Endodermal cell (in vitro differentiated cells): ENCODE measurements at regions not wholly inside any gene's neighbourhood (a gene's known extent, or its start where the extent isn't known, plus 50 kb on each side); places are given as distances from the start of the nearest gene placed in this dataset.

Experiments
- DNase-seq: peaks from one replicate; pipeline ENCODE4 v3.0.0-alpha.2; 2017
- H3K27ac ChIP-seq: 2 replicates; pipeline ENCODE4 v1.5.1; 2013; ENCODE audit warnings: mild to moderate bottlenecking, low read depth, low read length, moderate library complexity
- H3K27me3 ChIP-seq: 2 replicates; pipeline ENCODE4 v1.6.1; 2013; ENCODE audit warnings: mild to moderate bottlenecking, low read length, moderate library complexity; ENCODE audit not compliant: insufficient read depth, control insufficient read depth, poor library complexity, severe bottlenecking
- H3K36me3 ChIP-seq: 2 replicates; pipeline ENCODE4 v1.7.0; 2013; ENCODE audit warnings: mild to moderate bottlenecking, low read length, moderate library complexity; ENCODE audit not compliant: control insufficient read depth, insufficient read depth
- H3K4me1 ChIP-seq: one replicate; pipeline ENCODE4 v1.7.0; 2013; ENCODE audit warnings: low read length; ENCODE audit not compliant: control insufficient read depth, insufficient read depth
- H3K4me3 ChIP-seq: 2 replicates; pipeline ENCODE4 v1.5.1; 2013; ENCODE audit warnings: mild to moderate bottlenecking, low read length, moderate library complexity
- H3K9ac ChIP-seq: 2 replicates; pipeline ENCODE4 v1.6.1; 2013; ENCODE audit warnings: mild to moderate bottlenecking, low read length, moderate library complexity; ENCODE audit not compliant: poor library complexity, severe bottlenecking; ENCODE audit errors: extremely low read depth
- H3K9me3 ChIP-seq: 2 replicates; pipeline ENCODE4 v1.6.1; 2013; ENCODE audit warnings: mild to moderate bottlenecking, low read length, moderate library complexity; ENCODE audit not compliant: control insufficient read depth
- H3K27ac Mint-ChIP-seq: 2 replicates; pipeline ENCODE4 v1.8.0; 2020; ENCODE audit warnings: mixed read lengths
- H3K27me3 Mint-ChIP-seq: 2 replicates; pipeline ENCODE4 v1.8.0; 2021; ENCODE audit warnings: mild to moderate bottlenecking, mixed read lengths; ENCODE audit not compliant: insufficient read depth
- H3K36me3 Mint-ChIP-seq: 2 replicates; pipeline ENCODE4 v1.8.0; 2020; ENCODE audit warnings: low read depth, mixed read lengths
- H3K4me1 Mint-ChIP-seq: 2 replicates; pipeline ENCODE4 v1.8.0; 2020; ENCODE audit warnings: mixed read lengths
- H3K4me3 Mint-ChIP-seq: 2 replicates; pipeline ENCODE4 v1.8.0; 2020; ENCODE audit warnings: mild to moderate bottlenecking, moderate library complexity, mixed read lengths
- H3K9me3 Mint-ChIP-seq: 2 replicates; pipeline ENCODE4 v1.8.0; 2020; ENCODE audit warnings: mild to moderate bottlenecking, mixed read lengths
- WGBS, 2 experiments: methylation state at CpG; one replicate each; pipeline versions ENCODE4 v1.1.5 to v1.1.7; 2013; ENCODE audit warnings: missing lambda C conversion rate in 2 of 2, mixed read lengths in 1 of 2; ENCODE audit not compliant: insufficient coverage in 1 of 2, insufficient read length in 1 of 2; 5-methylcytosine and 5-hydroxymethylcytosine counted together
- TF ChIP-seq, protein P1 (sequence below): fragments of 200-600 bp; sonication (generic); conservative IDR thresholded peaks from 2 replicates; pipeline ENCODE4 v1.5.0; 2021; ENCODE audit warnings: antibody characterized with exemption, mild to moderate bottlenecking

- Histone ChIP-seq H3K9ac (no peak overlapping the region), H3K4me3 (no peak overlapping the region), H3K9me3 (no peaks in the 10 kb centered on the region), H3K27me3 (peaks cover 7% of the 10 kb centered on the region), H3K4me1 (no peaks in the 10 kb centered on the region), H3K36me3 (no peaks in the 10 kb centered on the region), H3K27ac (no peak overlapping the region)
- DNase-seq = peak; percentile 32
- H3K36me3 Mint-ChIP-seq = no peaks in the 10 kb centered on the region
- H3K27ac Mint-ChIP-seq = no peak overlapping the region
- TF ChIP-seq, protein P1, sequence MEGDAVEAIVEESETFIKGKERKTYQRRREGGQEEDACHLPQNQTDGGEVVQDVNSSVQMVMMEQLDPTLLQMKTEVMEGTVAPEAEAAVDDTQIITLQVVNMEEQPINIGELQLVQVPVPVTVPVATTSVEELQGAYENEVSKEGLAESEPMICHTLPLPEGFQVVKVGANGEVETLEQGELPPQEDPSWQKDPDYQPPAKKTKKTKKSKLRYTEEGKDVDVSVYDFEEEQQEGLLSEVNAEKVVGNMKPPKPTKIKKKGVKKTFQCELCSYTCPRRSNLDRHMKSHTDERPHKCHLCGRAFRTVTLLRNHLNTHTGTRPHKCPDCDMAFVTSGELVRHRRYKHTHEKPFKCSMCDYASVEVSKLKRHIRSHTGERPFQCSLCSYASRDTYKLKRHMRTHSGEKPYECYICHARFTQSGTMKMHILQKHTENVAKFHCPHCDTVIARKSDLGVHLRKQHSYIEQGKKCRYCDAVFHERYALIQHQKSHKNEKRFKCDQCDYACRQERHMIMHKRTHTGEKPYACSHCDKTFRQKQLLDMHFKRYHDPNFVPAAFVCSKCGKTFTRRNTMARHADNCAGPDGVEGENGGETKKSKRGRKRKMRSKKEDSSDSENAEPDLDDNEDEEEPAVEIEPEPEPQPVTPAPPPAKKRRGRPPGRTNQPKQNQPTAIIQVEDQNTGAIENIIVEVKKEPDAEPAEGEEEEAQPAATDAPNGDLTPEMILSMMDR = no peak
- peaks cover 15% of the 10 kb centered on the region for H3K27me3 Mint-ChIP-seq
- 92 to 93% methylated on average over 12 to 13 of the region's 13 CpGs for WGBS, 2 experiments
- H3K4me3 Mint-ChIP-seq = no peak overlapping the region
- no peaks in the 10 kb centered on the region for H3K9me3 Mint-ChIP-seq
- H3K4me1 Mint-ChIP-seq = no peaks in the 10 kb centered on the region
Observed at GRCh38 chr11:45028911-45029682, 78.4 kb upstream of the TP53I11 start.

DNA sequence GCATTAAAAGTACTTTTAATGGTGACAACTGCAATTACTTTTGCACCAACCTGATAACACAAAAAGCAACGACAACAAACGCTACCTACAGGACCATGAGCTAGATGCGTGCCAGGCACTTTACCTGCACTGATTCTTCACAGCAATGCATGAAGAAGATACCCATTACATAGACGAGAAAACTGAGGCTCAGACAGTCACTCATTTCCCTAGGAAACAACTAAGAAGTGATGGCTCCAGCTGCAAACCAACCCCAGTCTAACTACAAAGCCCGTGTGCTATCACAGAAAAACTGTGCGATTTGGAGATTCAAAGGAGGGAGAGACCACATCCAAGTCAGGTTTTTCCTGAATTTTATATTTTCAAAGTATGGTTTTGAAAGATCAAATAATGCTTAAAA, 80.1 kb upstream of the TP53I11 start:
- DNase-seq = no peak
- Histone ChIP-seq H3K9me3 (no peaks in the 10 kb centered on the region), H3K27ac (no peak overlapping the region), H3K4me3 (no peak overlapping the region), H3K36me3 (no peaks in the 10 kb centered on the region), H3K27me3 (peaks cover 7% of the 10 kb centered on the region), H3K9ac (no peak overlapping the region), H3K4me1 (no peaks in the 10 kb centered on the region)
- Mint-ChIP-seq H3K4me1 (no peaks in the 10 kb centered on the region), H3K36me3 (no peaks in the 10 kb centered on the region), H3K27me3 (peaks cover 19% of the 10 kb centered on the region), H3K4me3 (no peak overlapping the region), H3K9me3 (no peaks in the 10 kb centered on the region), H3K27ac (no peak overlapping the region)
- 88 to 90% methylated on average over 5 to 6 of the region's 6 CpGs for WGBS, 2 experiments
- TF ChIP-seq, protein P1 = no peak

DNA sequence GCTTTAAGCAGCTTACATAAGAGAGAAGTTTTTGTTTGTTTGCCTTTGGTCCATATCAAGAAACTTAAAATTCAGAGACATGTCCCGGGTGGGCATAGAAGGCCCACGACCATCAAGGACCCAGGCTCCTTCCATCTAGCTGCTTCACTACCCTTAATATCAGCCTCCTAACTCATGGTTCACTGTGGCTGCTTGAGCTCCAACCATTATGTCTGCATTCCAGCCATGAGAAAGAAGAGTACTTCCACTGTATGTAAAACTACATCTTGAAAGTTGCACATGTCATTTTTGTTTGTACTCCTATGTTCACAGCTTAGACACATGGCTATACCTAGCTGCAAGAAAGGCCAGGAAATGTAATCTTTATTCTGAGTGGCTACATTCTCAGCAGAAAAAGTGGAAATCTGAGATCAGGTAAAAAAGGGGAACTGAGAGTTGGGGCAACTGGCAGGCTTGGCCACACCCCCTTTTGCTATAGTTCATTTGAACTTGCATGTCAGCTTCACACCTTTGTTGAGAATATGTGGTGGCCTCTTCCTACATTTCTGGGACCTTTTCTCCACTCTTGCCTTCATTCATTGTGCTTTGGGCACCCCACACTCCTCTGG, 81.3 kb upstream of the TP53I11 start:
- peaks cover 21% of the 10 kb centered on the region for H3K27me3 Mint-ChIP-seq
- no peak overlapping the region for H3K27ac Mint-ChIP-seq

More for the DNA sequence above, 81.3 kb upstream of the TP53I11 start:
- H3K36me3 Mint-ChIP-seq = no peaks in the 10 kb centered on the region
- TF ChIP-seq, protein P1 = no peak
- Histone ChIP-seq H3K4me3 (no peak overlapping the region), H3K36me3 (no peaks in the 10 kb centered on the region), H3K9me3 (no peaks in the 10 kb centered on the region), H3K27me3 (peaks cover 7% of the 10 kb centered on the region), H3K27ac (no peak overlapping the region), H3K4me1 (peaks cover 4% of the 10 kb centered on the region), H3K9ac (no peak overlapping the region)
- H3K4me3 Mint-ChIP-seq = no peak overlapping the region
- 89 to 95% methylated on average over 2 of the region's 2 CpGs for WGBS, 2 experiments
- no peak for DNase-seq
- H3K4me1 Mint-ChIP-seq = peaks cover 5% of the 10 kb centered on the region
- no peaks in the 10 kb centered on the region for H3K9me3 Mint-ChIP-seq
